NAMALWA (cell line): ENCODE measurements at regions not wholly inside any gene's neighbourhood (a gene's known extent, or its start where the extent isn't known, plus 50 kb on each side); places are given as distances from the start of the nearest gene placed in this dataset.
A peak's percentile ranks its signal among the peaks of the same experiment; 100 is the strongest.
"Not testable (repeated sequence)": the region's sequence is repeated elsewhere in the genome, so short reads cannot be mapped to it uniquely, and the experiment has no call there.

Experiments
- DNase-seq: peaks from one replicate; pipeline ENCODE4 v3.0.0-alpha.2; 2015; ENCODE audit warnings: low spot score

DNA sequence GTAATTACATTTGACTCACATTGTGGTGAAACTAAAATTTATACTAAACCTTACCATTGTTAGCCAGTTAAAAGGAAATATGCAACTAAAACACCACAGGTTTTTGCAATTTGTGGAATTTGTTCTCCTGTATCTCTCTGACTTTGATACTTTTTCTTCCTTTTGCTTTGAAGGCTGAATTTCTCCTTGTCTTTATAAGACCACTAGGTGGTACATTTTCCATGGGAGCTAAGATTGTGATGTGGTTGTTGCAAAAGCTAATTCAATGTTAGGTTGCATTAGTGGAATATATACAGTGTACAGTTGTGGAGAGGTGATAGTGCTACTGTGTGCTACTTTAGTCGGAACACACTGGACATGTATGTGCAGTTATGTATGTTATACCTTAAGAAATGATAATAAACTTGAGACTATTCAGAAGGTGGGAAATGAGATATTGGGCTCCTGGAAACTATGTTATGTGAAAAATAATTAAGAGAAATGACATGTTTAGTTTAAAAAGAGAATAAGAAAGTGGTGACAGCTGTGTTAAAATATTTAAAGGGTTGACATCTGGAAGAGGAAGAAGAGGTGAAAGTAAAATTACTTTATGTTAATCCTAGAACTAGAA is 70.3 kb downstream of the ARL9 start:
- DNase-seq: peak; percentile 44

DNA sequence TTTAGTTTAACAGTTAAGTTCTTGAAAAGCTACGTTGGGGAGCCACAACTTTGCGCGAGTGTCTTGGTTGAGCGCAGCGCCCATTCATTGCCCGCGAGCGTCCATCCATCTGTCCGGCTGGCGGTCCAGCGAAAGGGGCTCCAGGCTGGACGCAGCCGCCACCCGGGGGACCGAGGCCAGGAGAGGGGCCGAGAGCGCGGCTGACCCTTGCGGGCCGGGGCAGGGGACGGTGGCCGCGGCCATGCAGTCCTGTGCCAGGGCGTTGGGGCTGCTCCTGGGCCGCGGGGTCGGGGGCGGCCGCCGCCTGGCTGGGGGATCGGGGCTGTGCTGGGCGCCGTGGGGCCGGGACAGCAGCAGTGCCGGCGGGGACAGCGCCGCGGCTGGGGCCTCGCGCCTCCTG is 86.8 kb downstream of the ARL9 start:
- DNase-seq: not testable (repeated sequence)
